ENCODE measurements at regions not wholly inside any gene's neighbourhood (a gene's known extent, or its start where the extent isn't known, plus 50 kb on each side); places are given as distances from the start of the nearest gene placed in this dataset.
"Not testable (repeated sequence)": the region's sequence is repeated elsewhere in the genome, so short reads cannot be mapped to it uniquely, and the experiment has no call there.

GRCh38 chr5:125478599-125478998 is 732.2 kb upstream of the ZNF608 start:
- ATAC-seq (no peak), DNase-seq (no peak)

GRCh38 chr5:125480911-125481310 is 734.5 kb upstream of the ZNF608 start:
- DNase-seq (no peak), ATAC-seq (no peak)

- DNase-seq = no peak
These were observed 735.3 kb upstream of the ZNF608 start for GRCh38 chr5:125481506-125482465.

GRCh38 chr5:125483609-125484008 is 737.2 kb upstream of the ZNF608 start:
- no peak for DNase-seq
- no peak for ATAC-seq

More at GRCh38 chr5:125481506-125482465, 735.3 kb upstream of the ZNF608 start:
- ATAC-seq = no peak

- DNase-seq (no peak), ATAC-seq (no peak)
These were observed 737.9 kb upstream of the ZNF608 start for GRCh38 chr5:125484272-125484741.

- no peak for DNase-seq
- no peak for ATAC-seq
These were observed 738.6 kb upstream of the ZNF608 start for GRCh38 chr5:125484742-125485641.

- ATAC-seq (no peak), DNase-seq (no peak)
These were observed 739.3 kb upstream of the ZNF608 start for GRCh38 chr5:125485771-125486170.

GRCh38 chr5:125486634-125487033 is 740.2 kb upstream of the ZNF608 start:
- DNase-seq (no peak), ATAC-seq (no peak)

GRCh38 chr5:125487231-125487630 is 740.8 kb upstream of the ZNF608 start:
- no peak for ATAC-seq
- no peak for DNase-seq

GRCh38 chr5:125487652-125488051 is 741.2 kb upstream of the ZNF608 start:
- ATAC-seq, DNase-seq: not testable (repeated sequence)

GRCh38 chr5:125489146-125489545 is 742.7 kb upstream of the ZNF608 start:
- DNase-seq (no peak), ATAC-seq (no peak)

- ATAC-seq = no peak
- DNase-seq = no peak
These were observed 745.6 kb upstream of the ZNF608 start for GRCh38 chr5:125491986-125492492.

- ATAC-seq (no peak), DNase-seq (no peak)
These were observed 746.5 kb upstream of the ZNF608 start for GRCh38 chr5:125492977-125493376.

- ATAC-seq (no peak), DNase-seq (no peak)
These were observed 750.0 kb upstream of the ZNF608 start for GRCh38 chr5:125496393-125496792.

- ATAC-seq (no peak), DNase-seq (no peak)
These were observed 751.2 kb upstream of the ZNF608 start for GRCh38 chr5:125497651-125498050.

GRCh38 chr5:125499636-125500332 is 753.3 kb upstream of the ZNF608 start:
- no peak for ATAC-seq
- no peak for DNase-seq

GRCh38 chr5:125501396-125501795 is 755.0 kb upstream of the ZNF608 start:
- DNase-seq (no peak), ATAC-seq (no peak)

- DNase-seq (no peak), ATAC-seq (no peak)
These were observed 757.5 kb upstream of the ZNF608 start for GRCh38 chr5:125503946-125504345.

GRCh38 chr5:125505115-125505514 is 758.7 kb upstream of the ZNF608 start:
- DNase-seq (no peak), ATAC-seq (no peak)

GRCh38 chr5:125506124-125506523 is 759.7 kb upstream of the ZNF608 start:
- ATAC-seq (no peak), DNase-seq (no peak)

- ATAC-seq = no peak
- no peak for DNase-seq
These were observed 761.8 kb upstream of the ZNF608 start for GRCh38 chr5:125508225-125508624.

- no peak for ATAC-seq
- no peak for DNase-seq
These were observed 764.2 kb upstream of the ZNF608 start for GRCh38 chr5:125510651-125511050.

Data from stimulated activated naive CD8-positive, alpha-beta T cell treated with anti-CD3 and anti-CD28 coated beads, Interleukin-15, Interleukin-2, amounts not matched to agents 100 U/mL and 50 U/mL, for 24 hours (primary cell).